ENCODE measurements at regions not wholly inside any gene's neighbourhood (a gene's known extent, or its start where the extent isn't known, plus 50 kb on each side); places are given as distances from the start of the nearest gene placed in this dataset.

DNA sequence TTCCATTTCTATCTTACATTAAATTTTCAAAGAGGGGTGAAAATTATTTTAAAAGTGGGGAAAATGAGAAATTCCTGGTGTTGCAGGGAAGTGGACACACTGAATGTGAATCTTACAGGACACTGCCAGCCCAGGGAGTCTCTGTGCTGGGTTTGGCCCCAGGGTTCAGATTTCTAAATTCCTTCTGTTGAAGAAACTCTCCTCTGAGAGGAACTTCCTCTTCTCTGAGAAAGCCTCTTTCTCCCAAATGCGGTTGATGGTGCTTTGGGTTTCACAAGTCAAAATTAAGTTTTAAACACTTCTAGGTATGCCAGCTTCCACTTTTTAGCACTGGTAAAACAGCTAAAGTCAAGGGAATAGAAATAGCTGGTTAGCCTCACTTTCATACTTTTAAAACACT, 317.9 kb upstream of the ITGA1 start:
- TF ChIP-seq POLR2AphosphoS5 (IDR thresholded peaks at IDR 0.05) (no peak), POLR2A (IDR thresholded peaks at IDR 0.05) (no peak), EP300 (IDR thresholded peaks at IDR 0.05) (no peak)
- TF ChIP-seq, protein P1, sequence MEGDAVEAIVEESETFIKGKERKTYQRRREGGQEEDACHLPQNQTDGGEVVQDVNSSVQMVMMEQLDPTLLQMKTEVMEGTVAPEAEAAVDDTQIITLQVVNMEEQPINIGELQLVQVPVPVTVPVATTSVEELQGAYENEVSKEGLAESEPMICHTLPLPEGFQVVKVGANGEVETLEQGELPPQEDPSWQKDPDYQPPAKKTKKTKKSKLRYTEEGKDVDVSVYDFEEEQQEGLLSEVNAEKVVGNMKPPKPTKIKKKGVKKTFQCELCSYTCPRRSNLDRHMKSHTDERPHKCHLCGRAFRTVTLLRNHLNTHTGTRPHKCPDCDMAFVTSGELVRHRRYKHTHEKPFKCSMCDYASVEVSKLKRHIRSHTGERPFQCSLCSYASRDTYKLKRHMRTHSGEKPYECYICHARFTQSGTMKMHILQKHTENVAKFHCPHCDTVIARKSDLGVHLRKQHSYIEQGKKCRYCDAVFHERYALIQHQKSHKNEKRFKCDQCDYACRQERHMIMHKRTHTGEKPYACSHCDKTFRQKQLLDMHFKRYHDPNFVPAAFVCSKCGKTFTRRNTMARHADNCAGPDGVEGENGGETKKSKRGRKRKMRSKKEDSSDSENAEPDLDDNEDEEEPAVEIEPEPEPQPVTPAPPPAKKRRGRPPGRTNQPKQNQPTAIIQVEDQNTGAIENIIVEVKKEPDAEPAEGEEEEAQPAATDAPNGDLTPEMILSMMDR (IDR thresholded peaks at IDR 0.05), result no peak
